CD8-positive, alpha-beta memory T cell (primary cell): ENCODE measurements at regions not wholly inside any gene's neighbourhood (a gene's known extent, or its start where the extent isn't known, plus 50 kb on each side); places are given as distances from the start of the nearest gene placed in this dataset.
A peak's percentile ranks its signal among the peaks of the same experiment; 100 is the strongest.

Experiments used
- CTCF ChIA-PET: fragments of 350-600 bp; sonication (Branson Sonifier 250); formaldehyde crosslinking; loops from one replicate; lab custom pipeline; 2021; ENCODE audit warnings: antibody characterized with exemption; lab: Charles Lee
- POLR2A ChIA-PET: fragments of 350-600 bp; sonication (Branson Sonifier 250); formaldehyde crosslinking; loops from one replicate; lab custom pipeline; 2021; ENCODE audit warnings: antibody characterized with exemption; lab: Charles Lee
- DNase-seq, 5 donors: peaks; one replicate each; pipeline versions ENCODE4 v3.0.0 to v3.0.0-alpha.2; 2020 to 2022; ENCODE audit warnings: mixed read lengths in 1 of 5
- H3K27ac ChIP-seq: one replicate; pipeline ENCODE4 v1.7.0; 2013; ENCODE audit warnings: low read depth, mild to moderate bottlenecking, low read length, moderate library complexity
- H3K27me3 ChIP-seq: 2 replicates; pipeline ENCODE4 v1.7.0; 2013; ENCODE audit warnings: low read length, mild to moderate bottlenecking; ENCODE audit not compliant: insufficient read depth, poor library complexity, severe bottlenecking
- H3K36me3 ChIP-seq: 2 replicates; pipeline ENCODE4 v1.7.0; 2013; ENCODE audit warnings: mild to moderate bottlenecking, low read length, moderate library complexity; ENCODE audit not compliant: insufficient read depth
- H3K4me1 ChIP-seq: 2 replicates; pipeline ENCODE4 v1.7.0; 2013; ENCODE audit warnings: mild to moderate bottlenecking, low read length, moderate library complexity; ENCODE audit not compliant: insufficient read depth
- H3K4me3 ChIP-seq: 2 replicates; pipeline ENCODE4 v1.7.0; 2013; ENCODE audit warnings: mild to moderate bottlenecking, low read length
- H3K9me3 ChIP-seq: 2 replicates; pipeline ENCODE4 v1.7.0; 2013; ENCODE audit warnings: mild to moderate bottlenecking, low read length
- H3K27ac Mint-ChIP-seq, 8 donors: one replicate each; pipeline ENCODE4 v1.8.0; 2020 to 2021; ENCODE audit warnings: mixed read lengths in 8 of 8, mild to moderate bottlenecking in 6 of 8, inconsistent platforms in 3 of 8, moderate library complexity in 3 of 8
- H3K27me3 Mint-ChIP-seq, 2 donors: one replicate each; pipeline ENCODE4 v1.8.0; 2020 to 2021; ENCODE audit warnings: mixed read lengths in 2 of 2, mild to moderate bottlenecking in 1 of 2, moderate library complexity in 1 of 2
- H3K36me3 Mint-ChIP-seq, 3 donors: one replicate each; pipeline ENCODE4 v1.8.0; 2020 to 2021; ENCODE audit warnings: mixed read lengths in 3 of 3, inconsistent platforms in 1 of 3, mild to moderate bottlenecking in 1 of 3
- H3K4me1 Mint-ChIP-seq, 3 donors: one replicate each; pipeline ENCODE4 v1.8.0; 2020 to 2021; ENCODE audit warnings: mixed read lengths in 3 of 3, inconsistent platforms in 1 of 3, mild to moderate bottlenecking in 1 of 3
- H3K4me3 Mint-ChIP-seq, 7 donors: one replicate each; pipeline ENCODE4 v1.8.0; 2020 to 2021; ENCODE audit warnings: mixed read lengths in 7 of 7, mild to moderate bottlenecking in 6 of 7, moderate library complexity in 4 of 7, inconsistent platforms in 2 of 7
- H3K9me3 Mint-ChIP-seq, 5 donors: one replicate each; pipeline ENCODE4 v1.8.0; 2020 to 2022; ENCODE audit warnings: mixed read lengths in 5 of 5, mild to moderate bottlenecking in 3 of 5, moderate library complexity in 2 of 5, inconsistent platforms in 1 of 5

DNA sequence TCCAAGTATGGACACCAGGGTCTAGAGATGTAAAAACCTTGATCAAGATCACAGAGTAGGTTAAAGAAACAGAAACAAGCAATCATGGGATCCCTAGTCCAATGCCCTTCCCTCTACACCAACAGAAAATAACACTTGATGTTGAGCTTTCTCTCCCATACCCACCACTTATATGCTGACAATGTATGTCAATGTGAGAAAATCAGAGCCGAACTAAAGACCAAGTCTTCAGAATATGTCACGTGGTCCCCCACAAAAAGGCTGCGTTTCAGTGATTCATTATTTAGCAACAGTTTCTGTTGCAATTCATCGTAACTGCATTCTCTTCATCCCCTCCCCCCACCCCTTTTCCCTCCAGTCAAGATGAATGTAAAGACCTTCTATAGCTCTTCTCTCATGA, 278.9 kb upstream of the STT3B start:
- Histone ChIP-seq H3K4me1 (no peaks in the 10 kb centered on the region), H3K27me3 (no peaks in the 10 kb centered on the region), H3K36me3 (no peaks in the 10 kb centered on the region), H3K4me3 (no peak overlapping the region), H3K27ac (no peak overlapping the region), H3K9me3 (no peaks in the 10 kb centered on the region)
- ChIA-PET CTCF (no interaction called here), POLR2A (no interaction called here)
- Mint-ChIP-seq H3K36me3 (peaks cover 0 to 3% (median 0%) of the 10 kb centered on the region in 3 donors), H3K27ac (no peak overlapping the region), H3K4me3 (no peak overlapping the region), H3K9me3 (no peaks in the 10 kb centered on the region), H3K27me3 (no peaks in the 10 kb centered on the region), H3K4me1 (peaks cover 1 to 25% (median 17%) of the 10 kb centered on the region in 3 donors)
- DNase-seq: no peak

GRCh38 chr3:31254483-31254882, 278.2 kb upstream of the STT3B start:
- Mint-ChIP-seq H3K4me3 (no peak overlapping the region), H3K9me3 (peaks cover 0 to 1% (median 0%) of the 10 kb centered on the region in 5 donors), H3K27ac (no peak overlapping the region), H3K4me1 (peaks cover 1 to 18% (median 16%) of the 10 kb centered on the region in 3 donors), H3K36me3 (peaks cover 0 to 7% (median 0%) of the 10 kb centered on the region in 3 donors), H3K27me3 (no peaks in the 10 kb centered on the region)
- no peaks in the 10 kb centered on the region for H3K27me3 ChIP-seq
- H3K27ac ChIP-seq: no peak overlapping the region
- ChIA-PET CTCF (no interaction called here), POLR2A (no interaction called here)
- no peak for DNase-seq
- no peak overlapping the region for H3K4me3 ChIP-seq
- no peaks in the 10 kb centered on the region for H3K4me1 ChIP-seq
- no peaks in the 10 kb centered on the region for H3K36me3 ChIP-seq
- no peaks in the 10 kb centered on the region for H3K9me3 ChIP-seq

- Histone ChIP-seq H3K9me3 (no peaks in the 10 kb centered on the region), H3K27me3 (no peaks in the 10 kb centered on the region), H3K4me3 (no peak overlapping the region), H3K36me3 (no peaks in the 10 kb centered on the region), H3K27ac (no peak overlapping the region), H3K4me1 (no peaks in the 10 kb centered on the region)
- Mint-ChIP-seq H3K4me3 (no peak overlapping the region), H3K36me3 (peaks cover 0 to 13% (median 0%) of the 10 kb centered on the region in 3 donors), H3K27me3 (no peaks in the 10 kb centered on the region), H3K27ac (no peak overlapping the region), H3K9me3 (peaks cover 0 to 7% (median 2%) of the 10 kb centered on the region in 5 donors), H3K4me1 (peaks cover 1 to 12% (median 10%) of the 10 kb centered on the region in 3 donors)
- CTCF ChIA-PET: no interaction called here
- POLR2A ChIA-PET: no interaction called here
- no peak for DNase-seq
Observed at GRCh38 chr3:31255007-31255581, 277.6 kb upstream of the STT3B start.

GRCh38 chr3:31262201-31262600, 270.5 kb upstream of the STT3B start:
- no peaks in the 10 kb centered on the region for H3K27me3 ChIP-seq
- peaks cover 0 to 9% (median 3%) of the 10 kb centered on the region in 5 donors for H3K9me3 Mint-ChIP-seq
- no peak for DNase-seq
- no peaks in the 10 kb centered on the region for H3K4me1 Mint-ChIP-seq
- H3K9me3 ChIP-seq: no peaks in the 10 kb centered on the region
- ChIA-PET CTCF (no interaction called here), POLR2A (no interaction called here)
- peaks cover 0 to 15% (median 0%) of the 10 kb centered on the region in 3 donors for H3K36me3 Mint-ChIP-seq
- no peaks in the 10 kb centered on the region for H3K27me3 Mint-ChIP-seq
- H3K27ac ChIP-seq: no peak overlapping the region
- H3K4me1 ChIP-seq: no peaks in the 10 kb centered on the region
- no peaks in the 10 kb centered on the region for H3K36me3 ChIP-seq
- H3K4me3 ChIP-seq: no peak overlapping the region
- no peak overlapping the region for H3K4me3 Mint-ChIP-seq
- H3K27ac Mint-ChIP-seq: no peak overlapping the region

DNA sequence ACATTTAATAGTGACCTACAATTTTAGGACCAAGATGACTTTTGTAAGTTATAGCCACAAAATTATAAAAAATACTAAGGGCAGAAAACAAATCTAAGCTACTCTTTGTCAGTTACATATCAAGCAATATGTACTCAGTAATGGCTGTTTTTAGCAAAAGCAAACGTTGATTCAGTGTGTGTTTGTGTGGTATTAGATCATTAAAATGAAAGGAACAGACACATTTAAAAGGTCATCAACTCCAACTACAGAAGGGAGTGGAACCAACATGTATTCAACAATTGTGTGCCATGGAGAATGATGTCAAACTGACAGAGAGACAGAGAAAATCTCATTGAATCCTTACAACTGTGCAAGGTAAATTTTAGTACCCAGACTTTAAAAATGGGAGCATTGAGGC, 268.8 kb upstream of the STT3B start:
- peaks cover 0 to 15% (median 0%) of the 10 kb centered on the region in 3 donors for H3K36me3 Mint-ChIP-seq
- no peak overlapping the region for H3K27ac Mint-ChIP-seq
- peaks cover 4 to 11% (median 4%) of the 10 kb centered on the region in 3 donors for H3K4me1 Mint-ChIP-seq
- Histone ChIP-seq H3K9me3 (no peaks in the 10 kb centered on the region), H3K27me3 (no peaks in the 10 kb centered on the region), H3K36me3 (no peaks in the 10 kb centered on the region), H3K4me1 (no peaks in the 10 kb centered on the region), H3K27ac (no peak overlapping the region), H3K4me3 (no peak overlapping the region)
- CTCF ChIA-PET: interaction anchor here (0.9 kb wide), 1 partner anchor 122 kb away, joined by 3 read pairs; no protein-coding TSS in a partner anchor
- H3K9me3 Mint-ChIP-seq: peaks cover 0 to 9% (median 3%) of the 10 kb centered on the region in 5 donors
- no peaks in the 10 kb centered on the region for H3K27me3 Mint-ChIP-seq
- POLR2A ChIA-PET: no interaction called here
- no peak for DNase-seq
- no peak overlapping the region for H3K4me3 Mint-ChIP-seq

DNA sequence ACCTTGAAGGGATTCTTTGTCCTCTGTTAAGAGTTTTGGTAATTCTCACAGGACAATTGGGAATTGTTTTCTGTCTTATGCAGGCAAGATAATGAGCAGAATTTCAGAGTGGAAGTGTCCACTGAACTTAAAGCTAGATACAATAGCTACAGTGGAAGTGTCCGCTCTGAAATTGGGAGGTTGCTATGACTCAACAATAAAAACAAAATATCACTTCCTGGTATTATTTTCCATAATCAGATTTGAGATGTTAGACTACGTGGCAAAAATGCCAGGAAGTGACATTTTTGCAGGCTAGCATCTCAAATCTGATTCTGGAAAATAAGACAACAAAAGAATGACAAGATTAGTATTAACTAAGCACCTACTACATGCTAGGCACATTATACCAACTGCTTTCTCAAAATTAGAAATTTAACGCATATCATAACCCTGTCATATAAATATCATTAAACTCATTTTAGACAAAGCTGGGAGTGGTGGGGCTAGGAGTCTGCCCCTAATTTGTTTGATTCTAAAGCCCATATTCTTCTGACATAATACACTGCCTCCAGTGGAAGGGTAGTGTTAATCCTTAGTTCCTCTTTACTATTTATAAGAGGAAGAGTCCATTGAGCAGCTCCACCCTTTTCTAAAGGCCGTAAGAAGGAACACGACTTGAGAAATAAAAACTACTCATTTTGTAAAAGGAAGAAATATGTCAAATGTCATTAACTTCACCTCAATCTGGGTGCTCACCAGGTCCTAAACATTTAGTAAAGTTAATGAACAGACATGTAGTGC, 266.9 kb upstream of the STT3B start:
- H3K9me3 Mint-ChIP-seq: peaks cover 0 to under 1% (median 0%) of the 10 kb centered on the region in 5 donors
- Histone ChIP-seq H3K9me3 (no peaks in the 10 kb centered on the region), H3K4me3 (no peak overlapping the region), H3K36me3 (no peaks in the 10 kb centered on the region), H3K27me3 (no peaks in the 10 kb centered on the region), H3K27ac (no peak overlapping the region), H3K4me1 (no peaks in the 10 kb centered on the region)
- H3K36me3 Mint-ChIP-seq: peaks cover 0 to 2% (median 0%) of the 10 kb centered on the region in 3 donors
- no peak for DNase-seq
- POLR2A ChIA-PET: no interaction called here
- H3K27ac Mint-ChIP-seq: peak overlapping the region in 1 of 8 donors; percentile 5
- CTCF ChIA-PET: no interaction called here
- no peaks in the 10 kb centered on the region for H3K27me3 Mint-ChIP-seq
- H3K4me3 Mint-ChIP-seq: no peak overlapping the region
- H3K4me1 Mint-ChIP-seq: peaks cover 4 to 12% (median 4%) of the 10 kb centered on the region in 3 donors

DNA sequence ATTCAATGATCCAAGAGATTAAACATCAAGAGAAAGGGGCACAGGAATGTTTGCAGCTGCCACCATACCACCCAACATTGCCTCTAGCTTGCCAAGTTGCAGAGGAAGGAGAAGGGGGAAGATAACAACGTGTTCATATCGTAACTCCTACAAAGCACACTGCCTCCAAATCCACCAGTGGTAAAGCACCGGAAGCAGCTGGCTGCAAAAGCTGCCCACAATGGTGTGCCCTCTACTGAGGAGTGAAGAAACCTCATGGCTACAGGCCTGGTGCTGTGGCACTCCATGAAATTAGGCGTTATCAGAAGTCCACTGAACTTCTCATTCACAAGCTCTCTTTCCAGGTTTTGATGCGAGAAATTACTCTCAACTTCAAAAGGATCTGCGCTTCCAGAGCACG, 263.9 kb upstream of the STT3B start:
- H3K9me3 Mint-ChIP-seq: no peaks in the 10 kb centered on the region

GRCh38 chr3:31270010-31270409, 262.7 kb upstream of the STT3B start:
- Histone ChIP-seq H3K9me3 (no peaks in the 10 kb centered on the region), H3K36me3 (no peaks in the 10 kb centered on the region), H3K27ac (no peak overlapping the region), H3K27me3 (no peaks in the 10 kb centered on the region), H3K4me1 (no peaks in the 10 kb centered on the region), H3K4me3 (no peak overlapping the region)
- Mint-ChIP-seq H3K27me3 (peaks cover 1 to 4% of the 10 kb centered on the region in 2 donors), H3K27ac (no peak overlapping the region), H3K4me3 (no peak overlapping the region), H3K36me3 (peaks cover 0 to 5% (median 0%) of the 10 kb centered on the region in 3 donors), H3K9me3 (no peaks in the 10 kb centered on the region), H3K4me1 (peaks cover 4 to 12% (median 6%) of the 10 kb centered on the region in 3 donors)
- no peak for DNase-seq
- ChIA-PET POLR2A (no interaction called here), CTCF (no interaction called here)

More for the DNA sequence above, 263.9 kb upstream of the STT3B start:
- POLR2A ChIA-PET: no interaction called here
- DNase-seq: no peak
- peaks cover 1 to 4% of the 10 kb centered on the region in 2 donors for H3K27me3 Mint-ChIP-seq
- no peak overlapping the region for H3K27ac ChIP-seq
- no peak overlapping the region for H3K27ac Mint-ChIP-seq
- CTCF ChIA-PET: interaction anchor here (1.7 kb wide), 1 partner anchor 9 kb away, joined by 5 read pairs; no protein-coding TSS in a partner anchor
- no peak overlapping the region for H3K4me3 Mint-ChIP-seq
- H3K4me1 ChIP-seq: no peaks in the 10 kb centered on the region
- peaks cover 4 to 12% (median 6%) of the 10 kb centered on the region in 3 donors for H3K4me1 Mint-ChIP-seq
- H3K27me3 ChIP-seq: no peaks in the 10 kb centered on the region
- peaks cover 0 to 5% (median 0%) of the 10 kb centered on the region in 3 donors for H3K36me3 Mint-ChIP-seq
- H3K36me3 ChIP-seq: no peaks in the 10 kb centered on the region
- H3K9me3 ChIP-seq: no peaks in the 10 kb centered on the region
- H3K4me3 ChIP-seq: no peak overlapping the region
